Neuronal stem cell (in vitro differentiated cells): ENCODE measurements at regions not wholly inside any gene's neighbourhood (a gene's known extent, or its start where the extent isn't known, plus 50 kb on each side); places are given as distances from the start of the nearest gene placed in this dataset.

Experiments used
- DNase-seq: peaks from one replicate; pipeline ENCODE4 v3.0.0-alpha.2; 2013; ENCODE audit warnings: low spot score
- H2AFZ ChIP-seq: one replicate; pipeline ENCODE4 v1.6.1; 2013; ENCODE audit warnings: mild to moderate bottlenecking, low read length, inconsistent platforms
- H2AK5ac ChIP-seq: 2 replicates; pipeline ENCODE4 v1.6.1; 2013; ENCODE audit warnings: low read depth, mild to moderate bottlenecking, inconsistent platforms, low read length, moderate library complexity, mixed read lengths
- H2BK120ac ChIP-seq: 2 replicates; pipeline ENCODE4 v1.6.1; 2013; ENCODE audit warnings: low read depth, mild to moderate bottlenecking, inconsistent platforms, low read length, moderate library complexity, mixed read lengths
- H2BK12ac ChIP-seq: one replicate; pipeline ENCODE4 v1.6.1; 2013; ENCODE audit warnings: low read length, inconsistent platforms
- H2BK15ac ChIP-seq: 2 replicates; pipeline ENCODE4 v1.6.1; 2013; ENCODE audit warnings: mild to moderate bottlenecking, low read length, inconsistent platforms, mixed read lengths
- H2BK5ac ChIP-seq: one replicate; pipeline ENCODE4 v1.6.1; 2013; ENCODE audit warnings: inconsistent platforms, mild to moderate bottlenecking, low read length, moderate library complexity
- H3K14ac ChIP-seq: one replicate; pipeline ENCODE4 v1.6.1; 2013; ENCODE audit warnings: low read length, inconsistent platforms
- H3K18ac ChIP-seq: 2 replicates; pipeline ENCODE4 v1.6.1; 2013; ENCODE audit warnings: low read length, inconsistent platforms
- H3K23ac ChIP-seq: 2 replicates; pipeline ENCODE4 v1.6.1; 2013; ENCODE audit warnings: low read depth, mild to moderate bottlenecking, mixed read lengths, low read length, inconsistent platforms; ENCODE audit not compliant: poor library complexity
- H3K27ac ChIP-seq: replicated peaks from 3 replicates; pipeline ENCODE4 v1.5.1; 2013; ENCODE audit warnings: low read length, inconsistent platforms
- H3K27me3 ChIP-seq, 3 experiments: 2 replicates each; pipeline ENCODE4 v1.6.1; 2013; ENCODE audit warnings: low read length in 3 of 3, mild to moderate bottlenecking in 2 of 3, inconsistent platforms in 1 of 3, low read depth in 1 of 3, mixed read lengths in 1 of 3, moderate library complexity in 1 of 3; ENCODE audit not compliant: control insufficient read depth in 3 of 3, insufficient read depth in 3 of 3
- H3K36me3 ChIP-seq, 2 donors: replicated peaks in 1 of 2; 2 replicates each; pipeline ENCODE4 v1.6.1; 2013; ENCODE audit warnings: low read length in 2 of 2; ENCODE audit not compliant: control insufficient read depth in 2 of 2, insufficient read depth in 2 of 2
- H3K4ac ChIP-seq: 2 replicates; pipeline ENCODE4 v1.6.1; 2013; ENCODE audit warnings: inconsistent platforms, mild to moderate bottlenecking, low read length, moderate library complexity
- H3K4me1 ChIP-seq, 2 donors: 1 replicate in 1 of 2; 2 replicates in 1 of 2; pipeline ENCODE4 v1.6.1; 2013; ENCODE audit warnings: low read length in 2 of 2, low read depth in 1 of 2; ENCODE audit not compliant: control insufficient read depth in 2 of 2, insufficient read depth in 1 of 2
- H3K4me2 ChIP-seq: one replicate; pipeline ENCODE4 v1.6.1; 2013; ENCODE audit warnings: mild to moderate bottlenecking, low read length, inconsistent platforms; ENCODE audit not compliant: insufficient read depth, poor library complexity, severe bottlenecking
- H3K4me3 ChIP-seq, 2 donors: 2 replicates each; pipeline ENCODE4 v1.5.1; 2013; ENCODE audit warnings: low read length in 2 of 2, mild to moderate bottlenecking in 2 of 2, inconsistent platforms in 1 of 2, moderate library complexity in 1 of 2
- H3K79me1 ChIP-seq: one replicate; pipeline ENCODE4 v1.6.1; 2013; ENCODE audit warnings: low read depth, mild to moderate bottlenecking, inconsistent platforms, low read length, moderate library complexity
- H3K9ac ChIP-seq: one replicate; pipeline ENCODE4 v1.6.1; 2013; ENCODE audit warnings: mild to moderate bottlenecking, low read depth, low read length, inconsistent platforms; ENCODE audit not compliant: poor library complexity
- H3K9me3 ChIP-seq, 2 donors: replicated peaks in 1 of 2; 2 replicates each; pipeline versions ENCODE3 to v1.6.1; 2013; ENCODE audit warnings: low read length in 2 of 2, mild to moderate bottlenecking in 2 of 2, inconsistent platforms in 1 of 2, low read depth in 1 of 2, mixed read lengths in 1 of 2, moderate library complexity in 1 of 2; ENCODE audit not compliant: control insufficient read depth in 2 of 2, insufficient read depth in 1 of 2
- H4K8ac ChIP-seq: one replicate; pipeline ENCODE4 v1.6.1; 2013; ENCODE audit warnings: low read depth, mild to moderate bottlenecking, inconsistent platforms, low read length, moderate library complexity
- H4K91ac ChIP-seq: one replicate; pipeline ENCODE4 v1.6.1; 2013; ENCODE audit warnings: low read length, low read depth, mild to moderate bottlenecking, inconsistent platforms; ENCODE audit not compliant: poor library complexity
- WGBS, 2 donors: extraction: QIAGEN DNeasy Blood & Tissue Kit; methylation state at CpG; one replicate each; pipeline ENCODE4 v1.1.7; 2013; ENCODE audit warnings: missing lambda C conversion rate in 2 of 2, mixed read lengths in 1 of 2; ENCODE audit not compliant: insufficient read length in 2 of 2, insufficient replicate concordance in 1 of 2; ENCODE audit errors: extremely low coverage in 2 of 2; 5-methylcytosine and 5-hydroxymethylcytosine counted together

DNA sequence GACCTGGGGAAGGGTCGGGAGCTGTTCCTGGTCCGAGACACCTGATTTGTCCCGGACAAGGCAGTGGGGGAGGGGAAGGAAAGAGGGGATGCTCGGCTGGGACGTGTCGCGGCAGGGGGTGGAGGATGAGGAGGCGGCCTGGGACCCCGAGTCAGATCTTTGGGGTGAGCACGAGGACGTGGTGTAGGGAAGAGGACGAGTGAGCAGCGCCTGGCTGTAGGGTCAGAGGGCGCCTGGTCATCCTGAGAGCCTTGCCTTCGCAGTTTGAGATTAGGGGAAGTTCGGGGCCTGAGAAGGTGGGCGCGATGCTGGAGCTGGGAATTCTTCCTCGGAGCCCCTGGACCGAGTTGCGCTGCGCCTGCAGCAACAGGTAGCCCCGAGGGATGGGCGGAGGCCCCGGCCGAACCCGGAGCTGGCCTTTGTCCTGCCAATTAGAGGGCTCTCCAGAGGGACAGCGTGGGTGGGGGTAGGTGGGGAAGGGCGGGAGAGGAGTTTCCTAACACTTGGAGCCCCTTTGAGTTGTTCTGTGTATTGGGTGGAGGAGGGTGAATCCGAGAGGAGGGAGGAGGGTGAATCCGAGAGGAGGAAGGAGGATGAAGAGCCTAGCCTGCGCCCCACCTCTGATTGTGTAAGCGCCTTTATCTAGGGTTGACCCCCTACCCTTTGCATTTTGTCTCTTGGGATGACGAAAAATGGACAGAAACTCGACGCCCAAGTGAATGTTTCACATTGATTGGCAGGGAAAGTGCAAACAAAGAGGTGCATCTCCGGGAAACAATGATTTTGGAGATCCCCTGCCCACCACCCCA is 72.0 kb downstream of the SOX4 start:
- peak overlapping the region; percentile 78 for H3K14ac ChIP-seq
- peaks cover 0 to 13% of the 10 kb centered on the region in 2 donors for H3K9me3 ChIP-seq
- WGBS, 2 donors = no CpG with 5 or more reads among the region's 37 CpGs
- H2AFZ ChIP-seq = peak overlapping the region; percentile 91
- H3K36me3 ChIP-seq = peaks cover 0 to 21% of the 10 kb centered on the region in 2 donors
- H3K4ac ChIP-seq = peak overlapping the region; percentile 55
- H4K8ac ChIP-seq = peak overlapping the region; percentile 9
- peak overlapping the region; percentile 7 for H2AK5ac ChIP-seq
- H2BK5ac ChIP-seq = peak overlapping the region; percentile 88
- peak overlapping the region; percentile 100 for H3K4me2 ChIP-seq
- peak overlapping the region; percentile 35 for H2BK12ac ChIP-seq
- H3K18ac ChIP-seq = peak overlapping the region; percentile 100
- peak overlapping the region; percentile 75 for H3K27ac ChIP-seq
- H2BK120ac ChIP-seq = peak overlapping the region; percentile 65
- H4K91ac ChIP-seq = no peak overlapping the region
- peaks cover 0 to 14% (median 0%) of the 10 kb centered on the region in 3 experiments for H3K27me3 ChIP-seq
- peak overlapping the region; percentile 89 for H3K9ac ChIP-seq
- H3K4me3 ChIP-seq = peak overlapping the region; percentile 66 to 82
- H2BK15ac ChIP-seq = no peak overlapping the region
- H3K4me1 ChIP-seq = peaks cover 2 to 11% of the 10 kb centered on the region in 2 donors
- H3K79me1 ChIP-seq = peaks cover 2% of the 10 kb centered on the region
- peak overlapping the region; percentile 70 for H3K23ac ChIP-seq
- peak; percentile 72 for DNase-seq

GRCh38 chr6:21666201-21666691 is 72.7 kb downstream of the SOX4 start:
- Histone ChIP-seq H3K27ac (peak overlapping the region; percentile 91), H3K36me3 (peaks cover 0 to 28% of the 10 kb centered on the region in 2 donors), H4K91ac (no peak overlapping the region), H2BK12ac (no peak overlapping the region), H3K9ac (peak overlapping the region; percentile 51), H3K27me3 (peaks cover 0 to 14% (median 0%) of the 10 kb centered on the region in 3 experiments), H3K4me3 (peak overlapping the region; percentile 66 to 93), H3K4me1 (peaks cover 2 to 11% of the 10 kb centered on the region in 2 donors), H2BK120ac (no peak overlapping the region), H3K4ac (peak overlapping the region; percentile 55), H3K14ac (peak overlapping the region; percentile 47), H3K9me3 (peaks cover 0 to 17% of the 10 kb centered on the region in 2 donors), H4K8ac (no peak overlapping the region), H2BK15ac (no peak overlapping the region), H3K79me1 (peaks cover 2% of the 10 kb centered on the region), H3K18ac (peak overlapping the region; percentile 94), H3K4me2 (peak overlapping the region; percentile 100), H2AFZ (peak overlapping the region; percentile 91), H3K23ac (no peak overlapping the region), H2BK5ac (peak overlapping the region; percentile 88), H2AK5ac (no peak overlapping the region)
- DNase-seq = peak; percentile 67
- WGBS, 2 donors = no CpG with 5 or more reads among the region's 33 CpGs

- no peak overlapping the region for H2BK15ac ChIP-seq
- peaks cover 0 to 17% of the 10 kb centered on the region in 2 donors for H3K9me3 ChIP-seq
- H4K8ac ChIP-seq = no peak overlapping the region
- H2BK12ac ChIP-seq = no peak overlapping the region
- H2AK5ac ChIP-seq = peak overlapping the region; percentile 86
- DNase-seq = peak; percentile 58
- no CpG with 5 or more reads among the region's 27 CpGs for WGBS, 2 donors
- peaks cover 2 to 11% of the 10 kb centered on the region in 2 donors for H3K4me1 ChIP-seq
- no peak overlapping the region for H3K23ac ChIP-seq
- peak overlapping the region; percentile 91 for H2AFZ ChIP-seq
- no peak overlapping the region for H3K4ac ChIP-seq
- H2BK5ac ChIP-seq = peak overlapping the region; percentile 88
- peak overlapping the region; percentile 64 for H3K18ac ChIP-seq
- H3K4me3 ChIP-seq = peak overlapping the region; percentile 66 to 79
- peak overlapping the region; percentile 98 for H3K4me2 ChIP-seq
- peaks cover 0 to 36% of the 10 kb centered on the region in 2 donors for H3K36me3 ChIP-seq
- no peak overlapping the region for H2BK120ac ChIP-seq
- H4K91ac ChIP-seq = no peak overlapping the region
- H3K14ac ChIP-seq = no peak overlapping the region
- H3K27me3 ChIP-seq = peaks cover 0 to 14% (median 0%) of the 10 kb centered on the region in 3 experiments
- H3K9ac ChIP-seq = peak overlapping the region; percentile 55
- peak overlapping the region; percentile 21 for H3K27ac ChIP-seq
- peaks cover 2% of the 10 kb centered on the region for H3K79me1 ChIP-seq
These were observed 73.5 kb downstream of the SOX4 start for GRCh38 chr6:21666853-21667681.
